ENCODE measurements at regions not wholly inside any gene's neighbourhood (a gene's known extent, or its start where the extent isn't known, plus 50 kb on each side); places are given as distances from the start of the nearest gene placed in this dataset.
A peak's percentile ranks its signal among the peaks of the same experiment; 100 is the strongest.

GRCh38 chr6:135774006-135774405 lies 77.5 kb upstream of the PDE7B start:
- ChIA-PET CTCF (no interaction called here), POLR2A (no interaction called here)
- ATAC-seq (no peak), DNase-seq (no peak)
- Mint-ChIP-seq H3K4me1 (no peaks in the 10 kb centered on the region), H3K36me3 (ENCODE audit: low read depth) (no peaks in the 10 kb centered on the region), H3K27me3 (no peaks in the 10 kb centered on the region), H3K9me3 (ENCODE audit: low read depth) (no peaks in the 10 kb centered on the region), H3K27ac (no peak overlapping the region), H3K4me3 (no peak overlapping the region)
- intact Hi-C loops (cut with DNase I, micrococcal nuclease) = no loop called here

- no peak for ATAC-seq
- peaks cover 8% of the 10 kb centered on the region for H3K4me1 Mint-ChIP-seq
- H3K9me3 Mint-ChIP-seq (ENCODE audit: low read depth) = no peaks in the 10 kb centered on the region
- H3K36me3 Mint-ChIP-seq (ENCODE audit: low read depth) = no peaks in the 10 kb centered on the region
- no peak for DNase-seq
- ChIA-PET POLR2A (no interaction called here), CTCF (no interaction called here)
- H3K27ac Mint-ChIP-seq = no peak overlapping the region
- intact Hi-C loops (cut with DNase I, micrococcal nuclease) = no loop called here
- no peak overlapping the region for H3K4me3 Mint-ChIP-seq
- H3K27me3 Mint-ChIP-seq = no peaks in the 10 kb centered on the region
Observed at GRCh38 chr6:135779213-135779612, 72.3 kb upstream of the PDE7B start.

- peaks cover 8% of the 10 kb centered on the region for H3K4me1 Mint-ChIP-seq
- H3K27ac Mint-ChIP-seq = no peak overlapping the region
- POLR2A ChIA-PET = no interaction called here
- no peaks in the 10 kb centered on the region for H3K9me3 Mint-ChIP-seq (ENCODE audit: low read depth)
- no peak for DNase-seq
- no peak overlapping the region for H3K4me3 Mint-ChIP-seq
- H3K36me3 Mint-ChIP-seq (ENCODE audit: low read depth) = no peaks in the 10 kb centered on the region
- no peaks in the 10 kb centered on the region for H3K27me3 Mint-ChIP-seq
- intact Hi-C loops (cut with DNase I, micrococcal nuclease) = no loop called here
- CTCF ChIA-PET = no interaction called here
- ATAC-seq = no peak
Observed at GRCh38 chr6:135780326-135780725, 71.2 kb upstream of the PDE7B start.

- Mint-ChIP-seq H3K9me3 (ENCODE audit: low read depth) (no peaks in the 10 kb centered on the region), H3K27me3 (no peaks in the 10 kb centered on the region)
Observed at GRCh38 chr6:135782546-135782945, 69.0 kb upstream of the PDE7B start.

GRCh38 chr6:135784507-135784906 lies 67.0 kb upstream of the PDE7B start:
- peaks cover 8% of the 10 kb centered on the region for H3K4me1 Mint-ChIP-seq
- POLR2A ChIA-PET = no interaction called here
- intact Hi-C loops (cut with DNase I, micrococcal nuclease) = no loop called here
- CTCF ChIA-PET = interaction anchor here (1.0 kb wide), 1 partner anchor 442 kb away, joined by 3 read pairs; no protein-coding TSS in a partner anchor
- H3K36me3 Mint-ChIP-seq (ENCODE audit: low read depth) = no peaks in the 10 kb centered on the region
- no peak overlapping the region for H3K27ac Mint-ChIP-seq
- H3K9me3 Mint-ChIP-seq (ENCODE audit: low read depth) = no peaks in the 10 kb centered on the region
- ATAC-seq (no peak), DNase-seq (no peak)
- H3K27me3 Mint-ChIP-seq = no peaks in the 10 kb centered on the region
- H3K4me3 Mint-ChIP-seq = no peak overlapping the region

More at GRCh38 chr6:135782546-135782945, 69.0 kb upstream of the PDE7B start:
- intact Hi-C loops (cut with DNase I, micrococcal nuclease) = no loop called here
- no peaks in the 10 kb centered on the region for H3K36me3 Mint-ChIP-seq (ENCODE audit: low read depth)
- H3K27ac Mint-ChIP-seq = no peak overlapping the region
- no peak overlapping the region for H3K4me3 Mint-ChIP-seq
- peaks cover 8% of the 10 kb centered on the region for H3K4me1 Mint-ChIP-seq
- ChIA-PET POLR2A (no interaction called here), CTCF (interaction anchor here (0.9 kb wide), 1 partner anchor 93 kb away, joined by 3 read pairs; no protein-coding TSS in a partner anchor)
- ATAC-seq = no peak
- DNase-seq = no peak

- H3K9me3 Mint-ChIP-seq (ENCODE audit: low read depth) = no peaks in the 10 kb centered on the region
- H3K4me1 Mint-ChIP-seq = peaks cover 3% of the 10 kb centered on the region
- H3K36me3 Mint-ChIP-seq (ENCODE audit: low read depth) = no peaks in the 10 kb centered on the region
- ChIA-PET CTCF (no interaction called here), POLR2A (no interaction called here)
- intact Hi-C loops (cut with DNase I, micrococcal nuclease) = no loop called here
- ATAC-seq = no peak
- no peak overlapping the region for H3K4me3 Mint-ChIP-seq
- no peak for DNase-seq
- no peak overlapping the region for H3K27ac Mint-ChIP-seq
- no peaks in the 10 kb centered on the region for H3K27me3 Mint-ChIP-seq
Observed at GRCh38 chr6:135789375-135790050, 62.0 kb upstream of the PDE7B start.

GRCh38 chr6:135791441-135791840 lies 60.1 kb upstream of the PDE7B start:
- no peaks in the 10 kb centered on the region for H3K36me3 Mint-ChIP-seq (ENCODE audit: low read depth)
- POLR2A ChIA-PET = no interaction called here
- H3K9me3 Mint-ChIP-seq (ENCODE audit: low read depth) = no peaks in the 10 kb centered on the region
- no peak for DNase-seq
- intact Hi-C loops (cut with DNase I, micrococcal nuclease) = no loop called here
- H3K4me3 Mint-ChIP-seq = no peak overlapping the region
- CTCF ChIA-PET = no interaction called here
- peaks cover 3% of the 10 kb centered on the region for H3K4me1 Mint-ChIP-seq
- no peak for ATAC-seq
- no peak overlapping the region for H3K27ac Mint-ChIP-seq
- H3K27me3 Mint-ChIP-seq = no peaks in the 10 kb centered on the region

GRCh38 chr6:135796643-135797305 lies 54.7 kb upstream of the PDE7B start:
- Mint-ChIP-seq H3K27me3 (no peaks in the 10 kb centered on the region), H3K4me3 (no peak overlapping the region), H3K4me1 (peaks cover 4% of the 10 kb centered on the region), H3K9me3 (ENCODE audit: low read depth) (no peaks in the 10 kb centered on the region), H3K36me3 (ENCODE audit: low read depth) (no peaks in the 10 kb centered on the region), H3K27ac (no peak overlapping the region)
- POLR2A ChIA-PET = no interaction called here
- CTCF ChIA-PET = interaction anchor here (0.9 kb wide), 1 partner anchor 33 kb away, joined by 3 read pairs; no protein-coding TSS in a partner anchor
- no peak for ATAC-seq
- intact Hi-C loops (cut with DNase I, micrococcal nuclease) = no loop called here
- no peak for DNase-seq

GRCh38 chr6:135797361-135797760 lies 54.1 kb upstream of the PDE7B start:
- no peak overlapping the region for H3K27ac Mint-ChIP-seq
- no peaks in the 10 kb centered on the region for H3K36me3 Mint-ChIP-seq (ENCODE audit: low read depth)
- intact Hi-C loops (cut with DNase I, micrococcal nuclease) = no loop called here
- CTCF ChIA-PET = interaction anchor here (0.9 kb wide), 1 partner anchor 33 kb away, joined by 3 read pairs; no protein-coding TSS in a partner anchor
- no peaks in the 10 kb centered on the region for H3K9me3 Mint-ChIP-seq (ENCODE audit: low read depth)
- no peak for DNase-seq
- peaks cover 4% of the 10 kb centered on the region for H3K4me1 Mint-ChIP-seq
- POLR2A ChIA-PET = no interaction called here
- no peaks in the 10 kb centered on the region for H3K27me3 Mint-ChIP-seq
- H3K4me3 Mint-ChIP-seq = no peak overlapping the region
- ATAC-seq = no peak

GRCh38 chr6:135798751-135799515 lies 52.6 kb upstream of the PDE7B start:
- intact Hi-C loops (cut with DNase I, micrococcal nuclease) = no loop called here
- no peaks in the 10 kb centered on the region for H3K9me3 Mint-ChIP-seq (ENCODE audit: low read depth)
- no peak overlapping the region for H3K4me3 Mint-ChIP-seq
- CTCF ChIA-PET = interaction anchor here (0.7 to 1.2 kb wide), 2 partner anchors 11 to 26 kb away, joined by 3 to 6 read pairs; no protein-coding TSS in a partner anchor
- peaks cover 1% of the 10 kb centered on the region for H3K4me1 Mint-ChIP-seq
- H3K27me3 Mint-ChIP-seq = no peaks in the 10 kb centered on the region
- no peak overlapping the region for H3K27ac Mint-ChIP-seq
- POLR2A ChIA-PET = interaction anchor here (0.6 kb wide), 1 partner anchor 114 kb away, joined by 3 read pairs; no protein-coding TSS in a partner anchor
- no peak for DNase-seq
- peak; percentile 33 for ATAC-seq
- no peaks in the 10 kb centered on the region for H3K36me3 Mint-ChIP-seq (ENCODE audit: low read depth)

All from activated CD4-positive, alpha-beta T cell treated with anti-CD3 and anti-CD28 coated beads for 36 hours (primary cell).